Tibial artery (tissue), 4 donors: ENCODE measurements at regions not wholly inside any gene's neighbourhood (a gene's known extent, or its start where the extent isn't known, plus 50 kb on each side); places are given as distances from the start of the nearest gene placed in this dataset.

Experiments used
- DNase-seq, 2 donors: peaks; one replicate each; pipeline ENCODE4 v3.0.0-alpha.2; 2019
- H3K27ac ChIP-seq, 2 donors: fragments of 200-600 bp; sonication (generic) in 1 of 2; 1 replicate in 1 of 2; 2 replicates in 1 of 2; pipeline ENCODE4 v1.5.1; 2018 to 2019; ENCODE audit warnings: mild to moderate bottlenecking in 1 of 2
- H3K27me3 ChIP-seq, 2 donors: fragments of 200-600 bp; sonication (generic) in 1 of 2; one replicate each; pipeline versions ENCODE4 v1.5.1 to v1.6.0; 2016 to 2019
- H3K36me3 ChIP-seq, 3 donors: fragments of 200-600 bp; sonication (generic) in 2 of 3; one replicate each; pipeline ENCODE4 v1.5.1; 2016 to 2019; ENCODE audit warnings: mild to moderate bottlenecking in 2 of 3
- H3K4me1 ChIP-seq, 4 donors: fragments of 200-600 bp; sonication (generic) in 2 of 4; 1 replicate in 3 of 4; 2 replicates in 1 of 4; pipeline ENCODE4 v1.5.1; 2016 to 2019
- H3K4me3 ChIP-seq, 2 donors: fragments of 200-600 bp; sonication (generic) in 1 of 2; 1 replicate in 1 of 2; 2 replicates in 1 of 2; pipeline ENCODE4 v1.5.1; 2018 to 2019; ENCODE audit warnings: mild to moderate bottlenecking in 2 of 2
- H3K9me3 ChIP-seq, 3 donors: fragments of 200-600 bp; sonication (generic) in 1 of 3; one replicate each; pipeline ENCODE4 v1.5.1; 2016 to 2019
- CTCF ChIP-seq, 2 experiments: fragments of 200-600 bp in 1 of 2; fragments of 450-650 bp in 1 of 2; IDR thresholded peaks; one replicate each; pipeline ENCODE4 v1.5.1; 2017 to 2019; ENCODE audit warnings: antibody characterized with exemption in 2 of 2, mild to moderate bottlenecking in 1 of 2, moderate library complexity in 1 of 2
- intact Hi-C: fragments of 100-400 bp; cut with DNase I; formaldehyde crosslinking; loops from one replicate; pipeline ENCODE4 v1.15.0; 2023; ENCODE audit warnings: low total_unique reads

- H3K4me3 ChIP-seq = no peak overlapping the region
- H3K27me3 ChIP-seq = no peaks in the 10 kb centered on the region
- DNase-seq = no peak
- H3K36me3 ChIP-seq = no peaks in the 10 kb centered on the region
- H3K4me1 ChIP-seq = no peaks in the 10 kb centered on the region
- TF ChIP-seq CTCF (IDR thresholded peaks at IDR 0.05) = no peak
- no peaks in the 10 kb centered on the region for H3K9me3 ChIP-seq
- intact Hi-C loops = no loop called here
- no peak overlapping the region for H3K27ac ChIP-seq
Measured at GRCh38 chr21:19276665-19277064, 873.1 kb upstream of the TMPRSS15 start.

- TF ChIP-seq CTCF (IDR thresholded peaks at IDR 0.05) = no peak
- Histone ChIP-seq H3K4me1 (no peaks in the 10 kb centered on the region), H3K36me3 (no peaks in the 10 kb centered on the region), H3K27ac (no peak overlapping the region), H3K27me3 (no peaks in the 10 kb centered on the region), H3K4me3 (no peak overlapping the region), H3K9me3 (no peaks in the 10 kb centered on the region)
- DNase-seq = no peak
- intact Hi-C loops = no loop called here
Measured at GRCh38 chr21:19286876-19287275, 883.3 kb upstream of the TMPRSS15 start.

- Histone ChIP-seq H3K27me3 (no peaks in the 10 kb centered on the region), H3K4me3 (no peak overlapping the region), H3K27ac (no peak overlapping the region), H3K36me3 (no peaks in the 10 kb centered on the region), H3K4me1 (no peaks in the 10 kb centered on the region), H3K9me3 (no peaks in the 10 kb centered on the region)
- no peak for DNase-seq
- TF ChIP-seq CTCF (IDR thresholded peaks at IDR 0.05) = no peak
- intact Hi-C loops = no loop called here
Measured at GRCh38 chr21:19290328-19290727, 886.7 kb upstream of the TMPRSS15 start.

GRCh38 chr21:19320291-19320690 is 916.7 kb upstream of the TMPRSS15 start:
- DNase-seq = no peak
- Histone ChIP-seq H3K4me1 (no peaks in the 10 kb centered on the region), H3K27me3 (no peaks in the 10 kb centered on the region), H3K4me3 (no peak overlapping the region), H3K9me3 (no peaks in the 10 kb centered on the region), H3K27ac (no peak overlapping the region), H3K36me3 (no peaks in the 10 kb centered on the region)
- TF ChIP-seq CTCF (IDR thresholded peaks at IDR 0.05) = no peak
- intact Hi-C loops = no loop called here

- DNase-seq = no peak
- no peaks in the 10 kb centered on the region for H3K36me3 ChIP-seq
- no peak for TF ChIP-seq CTCF (IDR thresholded peaks at IDR 0.05)
- no peaks in the 10 kb centered on the region for H3K27me3 ChIP-seq
- intact Hi-C loops = no loop called here
- H3K9me3 ChIP-seq = no peaks in the 10 kb centered on the region
- H3K4me1 ChIP-seq = no peaks in the 10 kb centered on the region
- no peak overlapping the region for H3K27ac ChIP-seq
- no peak overlapping the region for H3K4me3 ChIP-seq
Measured at GRCh38 chr21:19321688-19322087, 918.1 kb upstream of the TMPRSS15 start.

GRCh38 chr21:19322360-19322759 is 918.8 kb upstream of the TMPRSS15 start:
- intact Hi-C loops = no loop called here
- no peak for DNase-seq
- no peak for TF ChIP-seq CTCF (IDR thresholded peaks at IDR 0.05)
- H3K27me3 ChIP-seq = no peaks in the 10 kb centered on the region
- H3K9me3 ChIP-seq = no peaks in the 10 kb centered on the region
- H3K4me1 ChIP-seq = no peaks in the 10 kb centered on the region
- H3K36me3 ChIP-seq = no peaks in the 10 kb centered on the region
- no peak overlapping the region for H3K27ac ChIP-seq
- H3K4me3 ChIP-seq = no peak overlapping the region
